OCI-LY3 (cell line): ENCODE measurements at regions not wholly inside any gene's neighbourhood (a gene's known extent, or its start where the extent isn't known, plus 50 kb on each side); places are given as distances from the start of the nearest gene placed in this dataset.

ENCODE experiments used
- H2AFZ ChIP-seq: fragments of 200-600, 300-600 bp; shearing (Covaris generic); 2 replicates; pipeline ENCODE4 v1.6.0; 2014; ENCODE audit warnings: antibody characterized with exemption, low read depth, low read length
- H3K27ac ChIP-seq: fragments of 200-600, 300-600 bp; sonication (generic); 2 replicates; pipeline ENCODE4 v1.5.1; 2014; ENCODE audit warnings: mild to moderate bottlenecking, low read length, moderate library complexity, mixed read lengths
- H3K27me3 ChIP-seq: fragments of 200-600, 300-600 bp; sonication (generic); 2 replicates; pipeline ENCODE4 v1.6.1; 2014; ENCODE audit warnings: low read depth, low read length, mixed read lengths
- H3K36me3 ChIP-seq: fragments of 200-600, 300-600 bp; sonication (generic); replicated peaks from 2 replicates; pipeline ENCODE3; 2014; ENCODE audit warnings: low read depth, low read length, mixed read lengths
- H3K4me1 ChIP-seq: fragments of 300-600, 200-600 bp; sonication (generic); 2 replicates; pipeline ENCODE4 v1.6.1; 2014; ENCODE audit warnings: low read length, mixed read lengths
- H3K4me2 ChIP-seq: fragments of 200-600, 300-600 bp; sonication (generic); 2 replicates; pipeline ENCODE4 v1.6.1; 2014; ENCODE audit warnings: low read length, mixed read lengths
- H3K4me3 ChIP-seq: fragments of 300-600, 200-600 bp; sonication (generic); 2 replicates; pipeline ENCODE4 v1.5.1; 2014; ENCODE audit warnings: antibody characterized with exemption, mild to moderate bottlenecking, low read length, moderate library complexity
- H3K79me2 ChIP-seq: fragments of 300-600, 200-600 bp; shearing (Covaris generic); 2 replicates; pipeline ENCODE4 v1.6.1; 2014; ENCODE audit warnings: mild to moderate bottlenecking, low read length, mixed read lengths
- H3K9ac ChIP-seq: fragments of 300-600, 200-600 bp; shearing (Covaris generic); 2 replicates; pipeline ENCODE4 v1.6.0; 2014; ENCODE audit warnings: mild to moderate bottlenecking, low read length, moderate library complexity
- H3K9me3 ChIP-seq: fragments of 200-600, 300-600 bp; shearing (Covaris generic); 2 replicates; pipeline ENCODE4 v1.6.1; 2014; ENCODE audit warnings: low read length, mixed read lengths; ENCODE audit not compliant: insufficient read depth
- H4K20me1 ChIP-seq: fragments of 200-600, 300-600 bp; sonication (generic); 2 replicates; pipeline ENCODE4 v1.6.1; 2016; ENCODE audit warnings: low read length, mixed read lengths; ENCODE audit not compliant: insufficient read depth
- EZH2phosphoT487 ChIP-seq: fragments of 200-600 bp; shearing (Covaris generic); IDR thresholded peaks from 2 replicates; pipeline ENCODE4 v1.6.1; 2018; ENCODE audit warnings: antibody characterized with exemption, mixed run types, low read depth
- TF ChIP-seq, protein P1 (sequence below): fragments of 200-600, 300-600 bp; sonication (generic); IDR thresholded peaks from 2 replicates; pipeline ENCODE4 v1.5.1; 2014; ENCODE audit warnings: antibody characterized with exemption, low read length, low read depth

DNA sequence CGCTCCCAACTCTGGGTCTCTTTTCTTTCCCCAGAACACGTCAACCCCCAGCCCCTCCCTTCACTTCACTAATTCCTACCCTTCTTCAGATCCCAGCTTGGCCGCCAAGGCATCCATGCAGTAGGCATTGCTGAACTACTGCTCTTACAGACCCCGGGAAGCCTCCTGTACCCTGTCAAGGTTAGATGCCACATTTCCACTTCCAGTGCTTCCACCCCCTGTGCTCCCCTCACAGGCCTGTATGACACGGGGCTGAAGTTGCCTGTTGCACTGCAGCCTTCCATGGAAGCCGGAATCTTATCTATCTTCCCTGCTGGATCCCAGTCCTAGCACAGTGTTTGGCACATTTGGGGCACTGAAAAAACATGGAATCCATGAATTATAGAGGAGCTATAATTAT lies 99.0 kb upstream of the SOD1 start:
- Histone ChIP-seq H3K36me3 (no peaks in the 10 kb centered on the region), H3K4me1 (peaks cover 5% of the 10 kb centered on the region; the same call in 1 of the 2 replicates), H4K20me1 (peaks cover 4% of the 10 kb centered on the region; the same call in 1 of the 2 replicates), H3K79me2 (no peaks in the 10 kb centered on the region), H3K9ac (no peak overlapping the region), H3K9me3 (no peaks in the 10 kb centered on the region), H3K4me3 (no peak overlapping the region), H3K27ac (no peak overlapping the region), H3K27me3 (peaks cover 11% of the 10 kb centered on the region), H3K4me2 (no peak overlapping the region), H2AFZ (no peak overlapping the region)
- TF ChIP-seq EZH2phosphoT487 = no peak

DNA sequence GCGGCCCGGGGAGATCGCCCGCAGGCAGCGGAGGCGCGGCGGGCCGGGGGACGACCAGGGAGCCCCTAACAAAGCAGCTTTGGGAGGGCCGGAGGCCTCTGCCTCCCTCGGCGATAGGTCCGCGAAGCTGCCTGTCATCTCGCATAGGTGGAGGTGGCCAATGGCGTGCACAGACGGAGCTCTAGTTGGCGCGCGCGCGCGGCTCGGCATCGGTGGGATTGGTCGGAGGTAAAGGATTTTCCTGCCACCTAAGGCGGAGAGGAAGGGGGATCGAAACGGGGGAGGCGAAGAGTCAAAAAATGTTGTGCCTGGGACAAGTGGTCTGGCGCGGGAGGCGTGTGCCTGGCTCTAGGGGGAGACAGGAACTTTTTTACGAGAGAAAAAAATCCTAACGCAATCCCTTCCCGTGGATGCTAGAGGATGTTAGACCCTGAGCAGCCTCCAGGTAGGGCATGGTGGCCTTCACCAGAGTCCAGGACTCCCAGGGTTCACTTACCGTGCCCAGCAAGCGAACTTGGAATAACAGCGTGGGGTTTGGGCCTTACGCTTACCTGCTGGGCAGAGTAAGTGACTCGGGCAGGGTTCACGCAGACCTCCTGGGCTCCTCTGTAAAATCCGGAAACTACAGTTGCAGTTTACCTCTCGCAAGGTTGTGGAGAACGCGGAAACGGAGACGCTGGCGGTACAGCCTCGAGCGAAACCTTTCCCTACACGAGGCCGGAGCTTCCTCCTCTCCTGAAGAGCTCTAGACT lies 99.9 kb upstream of the SOD1 start:
- H4K20me1 ChIP-seq = peaks cover 5% of the 10 kb centered on the region; the same call in 1 of the 2 replicates
- H3K9me3 ChIP-seq = no peaks in the 10 kb centered on the region
- TF ChIP-seq, protein P1, sequence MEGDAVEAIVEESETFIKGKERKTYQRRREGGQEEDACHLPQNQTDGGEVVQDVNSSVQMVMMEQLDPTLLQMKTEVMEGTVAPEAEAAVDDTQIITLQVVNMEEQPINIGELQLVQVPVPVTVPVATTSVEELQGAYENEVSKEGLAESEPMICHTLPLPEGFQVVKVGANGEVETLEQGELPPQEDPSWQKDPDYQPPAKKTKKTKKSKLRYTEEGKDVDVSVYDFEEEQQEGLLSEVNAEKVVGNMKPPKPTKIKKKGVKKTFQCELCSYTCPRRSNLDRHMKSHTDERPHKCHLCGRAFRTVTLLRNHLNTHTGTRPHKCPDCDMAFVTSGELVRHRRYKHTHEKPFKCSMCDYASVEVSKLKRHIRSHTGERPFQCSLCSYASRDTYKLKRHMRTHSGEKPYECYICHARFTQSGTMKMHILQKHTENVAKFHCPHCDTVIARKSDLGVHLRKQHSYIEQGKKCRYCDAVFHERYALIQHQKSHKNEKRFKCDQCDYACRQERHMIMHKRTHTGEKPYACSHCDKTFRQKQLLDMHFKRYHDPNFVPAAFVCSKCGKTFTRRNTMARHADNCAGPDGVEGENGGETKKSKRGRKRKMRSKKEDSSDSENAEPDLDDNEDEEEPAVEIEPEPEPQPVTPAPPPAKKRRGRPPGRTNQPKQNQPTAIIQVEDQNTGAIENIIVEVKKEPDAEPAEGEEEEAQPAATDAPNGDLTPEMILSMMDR = no peak
- TF ChIP-seq EZH2phosphoT487 = no peak
- H3K9ac ChIP-seq = no peak overlapping the region
- H3K79me2 ChIP-seq = no peaks in the 10 kb centered on the region
- H3K4me1 ChIP-seq = peaks cover 14% of the 10 kb centered on the region
- H3K27ac ChIP-seq = no peak overlapping the region
- no peak overlapping the region for H2AFZ ChIP-seq
- no peak overlapping the region for H3K4me3 ChIP-seq
- H3K27me3 ChIP-seq = peaks cover 17% of the 10 kb centered on the region
- H3K36me3 ChIP-seq = no peaks in the 10 kb centered on the region
- H3K4me2 ChIP-seq = no peak overlapping the region

DNA sequence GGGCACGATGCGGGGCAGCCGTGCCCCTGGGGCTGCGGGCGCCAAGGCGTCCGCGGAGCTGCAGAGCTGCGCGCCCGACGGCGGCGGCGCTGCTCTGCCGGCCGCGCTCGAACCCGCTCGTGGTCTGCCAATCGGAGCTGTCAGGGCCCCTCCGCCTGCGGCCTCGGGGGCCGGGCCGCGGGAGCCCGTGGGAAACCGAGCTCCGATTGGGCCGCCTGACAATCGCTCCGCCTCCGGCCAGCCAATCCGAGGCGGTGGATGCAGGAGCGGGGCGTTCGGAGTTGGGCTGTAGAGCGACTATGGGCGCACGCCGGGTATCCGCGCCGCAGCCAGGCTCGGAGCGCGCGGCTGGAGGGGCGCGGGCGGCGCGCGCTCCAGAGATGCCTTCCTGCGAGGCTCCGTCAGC lies 100.5 kb upstream of the SOD1 start:
- no peak overlapping the region for H3K4me2 ChIP-seq
- H3K36me3 ChIP-seq = no peaks in the 10 kb centered on the region
- no peaks in the 10 kb centered on the region for H3K79me2 ChIP-seq
- H3K27ac ChIP-seq = no peak overlapping the region
- H2AFZ ChIP-seq = no peak overlapping the region
- peaks cover 20% of the 10 kb centered on the region for H3K4me1 ChIP-seq
- no peaks in the 10 kb centered on the region for H3K9me3 ChIP-seq
- peaks cover 17% of the 10 kb centered on the region for H3K27me3 ChIP-seq
- no peak overlapping the region for H3K9ac ChIP-seq
- TF ChIP-seq, protein P1 = no peak
- TF ChIP-seq EZH2phosphoT487 = no peak
- peaks cover 5% of the 10 kb centered on the region; the same call in 1 of the 2 replicates for H4K20me1 ChIP-seq
- no peak overlapping the region for H3K4me3 ChIP-seq

DNA sequence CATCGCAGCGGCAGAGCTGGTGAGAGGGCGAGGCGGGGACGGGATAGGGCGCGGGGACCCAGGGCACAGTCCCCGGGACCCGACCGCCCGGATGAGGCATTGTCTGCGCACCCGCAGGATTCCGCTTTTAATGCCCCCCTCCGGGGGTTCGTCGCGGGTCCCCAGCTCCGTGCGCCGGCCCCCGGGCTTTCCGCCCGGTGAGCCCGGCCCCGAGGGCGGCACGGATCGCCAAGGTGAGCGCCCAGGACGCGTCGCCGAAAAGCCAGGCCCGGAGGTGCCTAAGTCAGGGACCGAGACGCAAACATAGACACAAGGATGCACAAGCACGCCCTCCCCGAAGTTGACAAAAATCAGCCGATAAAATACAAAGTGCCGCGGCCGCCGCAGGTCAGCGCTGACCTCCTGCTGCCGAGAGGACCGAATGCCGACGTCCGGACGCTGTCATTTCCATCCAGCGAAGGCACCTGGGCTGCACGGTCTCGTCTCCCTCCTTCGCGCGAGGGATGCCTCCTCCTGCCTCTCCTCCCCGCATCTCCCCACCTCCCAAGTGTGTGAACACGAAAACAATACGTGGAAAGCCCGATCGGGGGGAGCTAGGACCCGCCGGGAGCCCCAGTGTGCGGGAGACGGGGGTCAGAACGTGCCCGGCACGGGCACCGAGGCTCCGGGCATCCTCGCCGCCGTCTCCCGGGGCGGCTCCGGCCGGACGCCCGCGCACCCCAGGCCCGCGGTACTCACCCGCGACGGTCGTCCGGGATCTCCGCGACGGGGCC lies 101.1 kb upstream of the SOD1 start:
- Histone ChIP-seq H4K20me1 (peaks cover 5% of the 10 kb centered on the region; the same call in 1 of the 2 replicates), H3K36me3 (no peaks in the 10 kb centered on the region), H3K4me1 (peaks cover 24% of the 10 kb centered on the region), H3K4me3 (no peak overlapping the region), H3K4me2 (no peak overlapping the region), H3K79me2 (no peaks in the 10 kb centered on the region), H3K27ac (no peak overlapping the region), H2AFZ (no peak overlapping the region), H3K9me3 (no peaks in the 10 kb centered on the region), H3K9ac (no peak overlapping the region), H3K27me3 (peaks cover 21% of the 10 kb centered on the region)
- no peak for TF ChIP-seq EZH2phosphoT487
- TF ChIP-seq, protein P1 = no peak
